GM10248 (cell line): ENCODE measurements at regions not wholly inside any gene's neighbourhood (a gene's known extent, or its start where the extent isn't known, plus 50 kb on each side); places are given as distances from the start of the nearest gene placed in this dataset.

Source experiments
- CTCF ChIA-PET: fragments of 300-600 bp; sonication (Branson Sonifier 250); formaldehyde crosslinking; extraction: SDS; loops from one replicate; lab custom pipeline; 2021; ENCODE audit warnings: antibody characterized with exemption; lab: Yijun Ruan, JAX
- POLR2A ChIA-PET: fragments of 350-650 bp; sonication (Branson Sonifier 250); formaldehyde crosslinking; extraction: SDS; loops from one replicate; lab custom pipeline; 2020; ENCODE audit warnings: antibody characterized with exemption; lab: Yijun Ruan, JAX
- DNase-seq: peaks from one replicate; pipeline ENCODE4 v3.0.0; 2012; ENCODE audit errors: extremely low spot score
- CTCF ChIP-seq: IDR thresholded peaks from 2 replicates; pipeline ENCODE4 v1.5.1; 2012; ENCODE audit warnings: mild to moderate bottlenecking, low read depth; ENCODE audit errors: extremely low read depth, missing control alignments, control extremely low read depth

- no peak for TF ChIP-seq CTCF
- ChIA-PET CTCF (no interaction called here), POLR2A (no interaction called here)
- no peak for DNase-seq
Observed at GRCh38 chr2:192473331-192473730, 278.6 kb upstream of the TMEFF2 start.

GRCh38 chr2:192471982-192472381 lies 277.2 kb upstream of the TMEFF2 start:
- no peak for DNase-seq
- POLR2A ChIA-PET = no interaction called here
- TF ChIP-seq CTCF = no peak
- CTCF ChIA-PET = no interaction called here

GRCh38 chr2:192469612-192470011 lies 274.9 kb upstream of the TMEFF2 start:
- ChIA-PET POLR2A (no interaction called here), CTCF (no interaction called here)
- no peak for TF ChIP-seq CTCF
- DNase-seq = no peak

DNA sequence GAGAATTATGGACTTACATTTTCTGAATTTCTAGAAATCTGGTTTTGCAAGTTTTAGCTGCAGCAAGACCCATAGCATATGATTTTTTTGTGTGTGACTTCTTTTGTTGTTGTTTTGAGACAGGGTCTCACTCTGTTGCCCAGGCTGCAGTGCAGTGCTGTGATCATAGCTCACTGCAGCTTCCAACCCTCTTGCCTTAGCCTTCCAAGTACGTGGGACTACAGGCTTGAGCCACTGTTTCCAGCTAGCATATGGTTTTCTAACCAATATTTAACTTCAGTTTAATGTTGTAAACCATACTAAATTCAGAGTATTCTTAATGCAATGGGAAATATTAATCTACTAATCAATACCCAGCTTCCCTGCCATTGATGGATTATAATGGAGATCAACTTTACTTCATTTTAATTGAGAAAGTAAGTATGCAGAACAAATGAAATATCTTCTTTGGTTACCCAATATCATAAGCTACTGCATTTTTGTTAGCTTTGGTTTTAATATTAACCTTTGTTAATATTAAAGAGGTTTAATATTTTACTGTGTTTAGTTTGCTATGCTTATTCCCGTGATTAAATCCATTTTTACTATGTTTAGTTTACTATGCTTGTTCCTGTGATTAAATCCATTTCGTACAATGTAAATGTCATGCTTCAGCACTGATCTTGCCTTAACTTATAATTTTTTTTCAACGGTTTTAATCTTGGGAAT lies 273.4 kb upstream of the TMEFF2 start:
- POLR2A ChIA-PET = no interaction called here
- CTCF ChIA-PET = interaction anchor here (0.8 kb wide), 1 partner anchor 9 kb away, joined by 3 read pairs; no protein-coding TSS in a partner anchor
- no peak for DNase-seq
- TF ChIP-seq CTCF = no peak

DNA sequence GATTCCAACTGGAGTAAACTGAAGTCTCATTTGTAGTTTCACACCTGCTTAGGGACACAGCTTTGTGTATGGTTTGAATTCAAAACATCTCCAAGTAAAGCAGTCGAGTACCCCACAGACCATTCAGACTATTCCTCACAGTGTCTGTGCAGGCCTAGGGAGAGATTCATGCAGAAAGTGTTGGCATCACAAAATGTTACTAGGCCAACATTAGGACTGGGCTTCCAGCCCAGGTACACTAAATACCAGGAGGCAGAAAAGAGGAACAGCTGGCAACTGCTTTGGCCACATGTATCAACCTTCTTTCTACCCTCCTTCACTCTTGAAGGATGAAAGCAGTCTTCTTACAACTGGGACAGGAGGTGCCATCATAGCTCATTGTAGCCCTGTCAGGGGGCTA lies 270.4 kb upstream of the TMEFF2 start:
- no peak for DNase-seq
- no peak for TF ChIP-seq CTCF
- ChIA-PET CTCF (no interaction called here), POLR2A (no interaction called here)

- no peak for DNase-seq
Observed at GRCh38 chr2:192459422-192459821, 264.7 kb upstream of the TMEFF2 start.

More at GRCh38 chr2:192459422-192459821, 264.7 kb upstream of the TMEFF2 start:
- CTCF ChIA-PET = no interaction called here
- POLR2A ChIA-PET = no interaction called here
- no peak for TF ChIP-seq CTCF
